Type B pancreatic cell (in vitro differentiated cells): ENCODE measurements at regions not wholly inside any gene's neighbourhood (a gene's known extent, or its start where the extent isn't known, plus 50 kb on each side); places are given as distances from the start of the nearest gene placed in this dataset.

Experiments used
- DNase-seq: peaks from one replicate; pipeline ENCODE4 v3.0.0; 2021; ENCODE audit warnings: mixed read lengths; ENCODE audit not compliant: unreplicated experiment; ENCODE audit errors: extremely low spot score
- H3K27ac Mint-ChIP-seq: 2 replicates; pipeline ENCODE4 v1.8.0; 2021; ENCODE audit warnings: mild to moderate bottlenecking, mixed read lengths
- H3K27me3 Mint-ChIP-seq: 2 replicates; pipeline ENCODE4 v1.8.0; 2021; ENCODE audit warnings: mixed read lengths
- H3K36me3 Mint-ChIP-seq: 2 replicates; pipeline ENCODE4 v1.8.0; 2021; ENCODE audit warnings: mixed read lengths
- H3K4me1 Mint-ChIP-seq: one replicate; pipeline ENCODE4 v1.8.0; 2021; ENCODE audit warnings: mixed read lengths; ENCODE audit not compliant: unreplicated experiment
- H3K4me3 Mint-ChIP-seq: 2 replicates; pipeline ENCODE4 v1.8.0; 2021; ENCODE audit warnings: mild to moderate bottlenecking, mixed read lengths
- H3K9me3 Mint-ChIP-seq: 2 replicates; pipeline ENCODE4 v1.8.0; 2021; ENCODE audit warnings: mixed read lengths
- TF ChIP-seq, protein P1 (sequence below): fragments of 200-600 bp; sonication (generic); conservative IDR thresholded peaks from 2 replicates; pipeline ENCODE4 v1.5.0; 2021; ENCODE audit warnings: antibody characterized with exemption, mild to moderate bottlenecking

DNA sequence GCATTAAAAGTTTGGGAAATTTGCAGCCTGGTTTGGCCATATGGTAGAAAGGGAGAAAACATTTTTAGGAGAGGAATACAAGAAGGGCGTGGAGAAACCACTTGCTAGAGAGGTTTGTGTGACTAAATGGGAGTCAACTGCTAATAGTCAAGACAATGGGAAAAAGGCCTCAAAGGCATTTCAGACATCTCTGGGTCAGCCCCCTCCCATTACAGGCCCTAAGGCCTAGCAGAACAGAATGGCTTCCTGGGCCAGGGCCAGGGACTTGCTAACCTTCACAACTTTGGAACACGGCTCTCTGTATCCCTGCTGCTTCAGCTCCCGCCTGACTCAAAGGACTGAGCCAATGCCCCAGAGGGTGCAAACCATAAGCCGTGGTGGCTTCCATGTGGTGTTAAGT, 752.3 kb upstream of the ADAMTS5 start:
- Mint-ChIP-seq H3K36me3 (no peaks in the 10 kb centered on the region), H3K4me3 (no peak overlapping the region), H3K27ac (no peak overlapping the region), H3K4me1 (no peaks in the 10 kb centered on the region), H3K27me3 (no peaks in the 10 kb centered on the region), H3K9me3 (peaks cover 5% of the 10 kb centered on the region)
- no peak for DNase-seq
- TF ChIP-seq, protein P1, sequence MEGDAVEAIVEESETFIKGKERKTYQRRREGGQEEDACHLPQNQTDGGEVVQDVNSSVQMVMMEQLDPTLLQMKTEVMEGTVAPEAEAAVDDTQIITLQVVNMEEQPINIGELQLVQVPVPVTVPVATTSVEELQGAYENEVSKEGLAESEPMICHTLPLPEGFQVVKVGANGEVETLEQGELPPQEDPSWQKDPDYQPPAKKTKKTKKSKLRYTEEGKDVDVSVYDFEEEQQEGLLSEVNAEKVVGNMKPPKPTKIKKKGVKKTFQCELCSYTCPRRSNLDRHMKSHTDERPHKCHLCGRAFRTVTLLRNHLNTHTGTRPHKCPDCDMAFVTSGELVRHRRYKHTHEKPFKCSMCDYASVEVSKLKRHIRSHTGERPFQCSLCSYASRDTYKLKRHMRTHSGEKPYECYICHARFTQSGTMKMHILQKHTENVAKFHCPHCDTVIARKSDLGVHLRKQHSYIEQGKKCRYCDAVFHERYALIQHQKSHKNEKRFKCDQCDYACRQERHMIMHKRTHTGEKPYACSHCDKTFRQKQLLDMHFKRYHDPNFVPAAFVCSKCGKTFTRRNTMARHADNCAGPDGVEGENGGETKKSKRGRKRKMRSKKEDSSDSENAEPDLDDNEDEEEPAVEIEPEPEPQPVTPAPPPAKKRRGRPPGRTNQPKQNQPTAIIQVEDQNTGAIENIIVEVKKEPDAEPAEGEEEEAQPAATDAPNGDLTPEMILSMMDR = no peak

DNA sequence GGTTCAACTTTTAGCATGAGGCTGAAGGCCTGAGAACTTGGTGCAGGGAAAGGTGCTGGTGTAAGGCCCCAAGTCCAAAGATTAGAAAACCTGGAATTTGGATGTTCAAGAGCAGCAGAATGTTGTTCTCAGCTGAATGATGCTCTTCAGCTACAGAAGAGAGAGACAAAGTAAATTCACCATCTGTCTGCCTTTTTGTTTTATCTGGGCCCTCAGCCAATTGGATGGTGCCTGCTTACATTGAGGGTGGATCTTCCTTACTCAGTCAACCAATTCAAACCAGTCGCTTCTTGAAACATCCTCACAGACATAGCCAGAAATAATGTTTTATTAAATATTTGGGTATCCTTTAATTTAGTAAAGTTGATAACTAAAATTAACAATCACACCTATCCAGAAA, 748.2 kb upstream of the ADAMTS5 start:
- no peak overlapping the region for H3K27ac Mint-ChIP-seq
- no peaks in the 10 kb centered on the region for H3K4me1 Mint-ChIP-seq
- TF ChIP-seq, protein P1 = no peak
- H3K27me3 Mint-ChIP-seq = no peaks in the 10 kb centered on the region
- no peak overlapping the region for H3K4me3 Mint-ChIP-seq
- no peaks in the 10 kb centered on the region for H3K36me3 Mint-ChIP-seq
- no peak for DNase-seq
- no peaks in the 10 kb centered on the region for H3K9me3 Mint-ChIP-seq

DNA sequence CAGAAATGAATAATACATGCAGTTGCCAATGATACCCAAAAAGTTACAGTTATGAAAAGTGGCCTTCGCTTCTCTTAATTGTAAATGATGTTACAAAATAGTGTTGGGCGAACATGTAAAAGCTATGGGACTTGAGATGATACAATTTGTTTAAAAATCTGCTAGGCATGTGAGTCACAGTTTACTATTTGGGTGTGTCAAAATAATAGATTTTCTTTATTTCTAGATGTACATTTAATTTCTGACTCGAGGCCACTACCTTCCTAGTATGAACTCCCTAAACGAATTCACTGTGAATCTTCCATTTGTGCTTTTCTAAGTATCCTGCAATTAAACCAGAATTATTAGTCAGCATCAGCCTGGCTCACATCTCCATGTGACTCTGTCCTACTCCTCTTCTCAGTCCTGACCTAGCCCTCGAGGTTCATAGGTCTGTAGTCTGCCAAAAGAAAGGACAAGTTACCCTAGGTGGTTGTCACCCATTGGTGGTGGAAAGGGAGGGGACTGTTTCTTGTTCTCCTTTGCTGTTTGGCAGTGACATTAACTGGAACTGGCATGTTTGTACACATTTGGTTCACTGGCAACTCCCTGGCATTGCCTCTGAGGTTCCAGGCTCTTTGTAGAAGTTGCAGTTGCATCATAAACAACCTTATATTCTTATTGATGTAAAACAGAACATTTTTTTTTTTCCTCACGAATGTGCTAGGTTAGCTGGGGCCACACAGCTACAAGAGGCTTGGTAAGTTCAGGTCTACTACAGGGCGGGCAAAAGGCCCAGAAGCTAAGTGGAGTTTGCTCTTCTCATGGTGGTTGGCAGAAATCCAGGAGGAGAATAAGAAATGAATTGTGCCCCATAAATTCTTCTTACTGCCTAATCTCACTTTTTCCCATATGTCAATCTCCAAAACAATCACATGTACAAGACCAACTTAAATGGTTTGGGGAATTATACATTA, 746.5 kb upstream of the ADAMTS5 start:
- no peak for DNase-seq
- H3K4me1 Mint-ChIP-seq = no peaks in the 10 kb centered on the region
- no peaks in the 10 kb centered on the region for H3K27me3 Mint-ChIP-seq
- TF ChIP-seq, protein P1 = no peak
- no peak overlapping the region for H3K4me3 Mint-ChIP-seq
- peaks cover 2% of the 10 kb centered on the region for H3K9me3 Mint-ChIP-seq
- H3K36me3 Mint-ChIP-seq = no peaks in the 10 kb centered on the region
- no peak overlapping the region for H3K27ac Mint-ChIP-seq

DNA sequence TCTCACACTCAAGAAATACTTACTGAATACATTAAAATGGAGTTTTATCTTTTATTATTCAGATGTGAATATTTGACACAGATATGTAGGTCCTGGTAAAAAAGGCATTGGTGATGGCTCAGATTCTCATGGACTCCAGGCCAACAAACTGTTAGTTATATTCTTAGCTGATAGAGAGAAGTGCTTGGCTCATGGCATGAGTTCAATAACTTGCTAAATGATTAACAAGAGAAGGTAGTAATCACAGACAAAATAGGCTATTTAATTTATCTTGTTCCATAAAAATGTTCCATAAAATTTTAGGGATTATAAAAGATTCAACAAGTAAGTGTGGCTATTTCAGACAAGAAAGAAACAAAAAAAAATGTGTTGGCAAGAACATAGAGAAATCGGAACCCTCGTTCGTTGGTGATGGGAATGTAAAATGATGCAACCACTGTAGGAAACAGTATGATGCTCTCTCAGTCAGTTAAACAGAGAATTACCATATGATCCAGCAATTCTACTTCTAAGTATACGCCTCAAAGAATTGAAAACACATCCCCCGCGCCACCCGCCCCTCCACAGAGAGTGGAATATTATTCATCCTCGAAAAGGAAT, 737.8 kb upstream of the ADAMTS5 start:
- TF ChIP-seq, protein P1 = no peak
- H3K4me3 Mint-ChIP-seq = no peak overlapping the region
- peaks cover 3% of the 10 kb centered on the region for H3K36me3 Mint-ChIP-seq

DNA sequence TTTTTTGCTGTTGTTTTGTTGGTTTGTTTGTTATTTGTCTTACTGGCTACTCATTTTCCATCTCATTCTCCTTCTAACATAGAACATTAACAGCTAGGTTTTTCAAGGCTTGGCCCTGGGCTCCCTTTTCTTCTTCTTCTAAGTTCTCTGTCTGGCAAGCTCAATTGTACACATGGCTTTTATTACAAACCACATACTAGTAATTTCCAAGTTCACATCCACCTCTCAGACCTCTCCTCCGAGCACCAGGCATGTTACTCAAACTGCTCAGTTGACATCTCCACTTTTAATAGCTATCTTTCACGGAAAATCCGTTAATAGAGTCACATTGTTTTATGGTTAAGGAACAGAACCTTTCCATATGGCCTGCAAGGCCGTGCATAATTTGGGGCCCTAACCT, 736.9 kb upstream of the ADAMTS5 start:
- no peak overlapping the region for H3K27ac Mint-ChIP-seq
- TF ChIP-seq, protein P1 = no peak
- H3K4me1 Mint-ChIP-seq = peaks cover 4% of the 10 kb centered on the region
- peaks cover 3% of the 10 kb centered on the region for H3K27me3 Mint-ChIP-seq
- no peak overlapping the region for H3K4me3 Mint-ChIP-seq
- peaks cover 11% of the 10 kb centered on the region for H3K9me3 Mint-ChIP-seq
- peaks cover 3% of the 10 kb centered on the region for H3K36me3 Mint-ChIP-seq
- DNase-seq = no peak

More for the DNA sequence above, 737.8 kb upstream of the ADAMTS5 start:
- peaks cover 11% of the 10 kb centered on the region for H3K9me3 Mint-ChIP-seq
- peaks cover 3% of the 10 kb centered on the region for H3K27me3 Mint-ChIP-seq
- H3K27ac Mint-ChIP-seq = no peak overlapping the region
- peaks cover 4% of the 10 kb centered on the region for H3K4me1 Mint-ChIP-seq
- DNase-seq = no peak
